Upper lobe of right lung (tissue), 1 donor: ENCODE measurements at regions not wholly inside any gene's neighbourhood (a gene's known extent, or its start where the extent isn't known, plus 50 kb on each side); places are given as distances from the start of the nearest gene placed in this dataset.

Source experiments
- ATAC-seq: fragments of 200-7000 bp; cut with Tn5 transposase; one replicate; pipeline ENCODE4 v1.9.1; 2020; ENCODE audit warnings: mild to moderate bottlenecking, moderate library complexity
- DNase-seq: peaks from one replicate; pipeline ENCODE4 v3.0.0-alpha.2; 2020
- H3K27ac ChIP-seq: fragments of 200-600 bp; one replicate; pipeline ENCODE4 v1.8.0; 2022
- H3K27me3 ChIP-seq: fragments of 200-600 bp; one replicate; pipeline ENCODE4 v1.8.0; 2022; ENCODE audit warnings: mild to moderate bottlenecking
- H3K36me3 ChIP-seq: fragments of 200-600 bp; one replicate; pipeline ENCODE4 v1.8.0; 2022
- H3K4me1 ChIP-seq: fragments of 200-600 bp; one replicate; pipeline ENCODE4 v1.8.0; 2022
- H3K4me3 ChIP-seq: fragments of 200-600 bp; one replicate; pipeline ENCODE4 v1.8.0; 2022; ENCODE audit warnings: mild to moderate bottlenecking
- H3K9me3 ChIP-seq: fragments of 200-600 bp; one replicate; pipeline ENCODE4 v1.8.0; 2022
- CTCF ChIP-seq: fragments of 200-600 bp; IDR thresholded peaks from one replicate; pipeline ENCODE4 v1.8.0; 2022; ENCODE audit warnings: antibody characterized with exemption
- intact Hi-C: fragments of 100-400 bp; cut with DNase I; formaldehyde crosslinking; loops from one replicate; pipeline ENCODE4 v1.11.0; 2022
- donor health status: DM: no; HTN: yes; CAD: no; lungs with severe emphysema.

- intact Hi-C loops, result no loop called here
- ATAC-seq, result no peak
Measured at GRCh38 chr5:17398866-17399835, 98.9 kb upstream of the TAF11L2 start.

GRCh38 chr5:17399931-17400330 lies 98.1 kb upstream of the TAF11L2 start:
- DNase-seq (no peak), ATAC-seq (peak; percentile 54)
- Histone ChIP-seq H3K27me3 (no peaks in the 10 kb centered on the region), H3K36me3 (no peaks in the 10 kb centered on the region), H3K4me3 (no peak overlapping the region), H3K27ac (no peak overlapping the region), H3K9me3 (no peaks in the 10 kb centered on the region), H3K4me1 (no peaks in the 10 kb centered on the region)
- no peak for TF ChIP-seq CTCF
- intact Hi-C loops, result no loop called here

More at GRCh38 chr5:17398866-17399835, 98.9 kb upstream of the TAF11L2 start:
- H3K36me3 ChIP-seq, result no peaks in the 10 kb centered on the region
- no peaks in the 10 kb centered on the region for H3K9me3 ChIP-seq
- no peak for TF ChIP-seq CTCF
- H3K4me1 ChIP-seq, result no peaks in the 10 kb centered on the region
- no peak overlapping the region for H3K4me3 ChIP-seq
- H3K27ac ChIP-seq, result no peak overlapping the region
- no peaks in the 10 kb centered on the region for H3K27me3 ChIP-seq
- no peak for DNase-seq

GRCh38 chr5:17400724-17401469 lies 97.1 kb upstream of the TAF11L2 start:
- Histone ChIP-seq H3K27me3 (no peaks in the 10 kb centered on the region), H3K27ac (no peak overlapping the region), H3K4me1 (no peaks in the 10 kb centered on the region), H3K4me3 (no peak overlapping the region), H3K9me3 (no peaks in the 10 kb centered on the region), H3K36me3 (no peaks in the 10 kb centered on the region)
- intact Hi-C loops, result no loop called here
- TF ChIP-seq CTCF, result no peak
- DNase-seq (no peak), ATAC-seq (peak; percentile 60)

GRCh38 chr5:17401470-17402288 lies 96.4 kb upstream of the TAF11L2 start:
- H3K4me3 ChIP-seq, result no peak overlapping the region
- intact Hi-C loops, result no loop called here
- ATAC-seq (no peak), DNase-seq (no peak)
- no peaks in the 10 kb centered on the region for H3K36me3 ChIP-seq
- H3K27me3 ChIP-seq, result no peaks in the 10 kb centered on the region
- H3K27ac ChIP-seq, result no peak overlapping the region
- no peaks in the 10 kb centered on the region for H3K9me3 ChIP-seq
- H3K4me1 ChIP-seq, result no peaks in the 10 kb centered on the region
- TF ChIP-seq CTCF, result no peak

- Histone ChIP-seq H3K4me3 (no peak overlapping the region), H3K27me3 (no peaks in the 10 kb centered on the region), H3K36me3 (no peaks in the 10 kb centered on the region), H3K4me1 (no peaks in the 10 kb centered on the region), H3K27ac (no peak overlapping the region), H3K9me3 (no peaks in the 10 kb centered on the region)
- no peak for DNase-seq
- intact Hi-C loops, result no loop called here
- no peak for TF ChIP-seq CTCF
- no peak for ATAC-seq
Measured at GRCh38 chr5:17402289-17403121, 95.5 kb upstream of the TAF11L2 start.
